Stimulated activated CD4-positive, alpha-beta T cell treated with anti-CD3 and anti-CD28 coated beads, Interleukin-1b, Interleukin-23, amount 100 ng/mL, for 48 hours (primary cell): ENCODE measurements at regions not wholly inside any gene's neighbourhood (a gene's known extent, or its start where the extent isn't known, plus 50 kb on each side); places are given as distances from the start of the nearest gene placed in this dataset.
A peak's percentile ranks its signal among the peaks of the same experiment; 100 is the strongest.

ENCODE experiments used
- DNase-seq: peaks from one replicate; pipeline ENCODE4 v3.0.0-alpha.2; 2020

DNA sequence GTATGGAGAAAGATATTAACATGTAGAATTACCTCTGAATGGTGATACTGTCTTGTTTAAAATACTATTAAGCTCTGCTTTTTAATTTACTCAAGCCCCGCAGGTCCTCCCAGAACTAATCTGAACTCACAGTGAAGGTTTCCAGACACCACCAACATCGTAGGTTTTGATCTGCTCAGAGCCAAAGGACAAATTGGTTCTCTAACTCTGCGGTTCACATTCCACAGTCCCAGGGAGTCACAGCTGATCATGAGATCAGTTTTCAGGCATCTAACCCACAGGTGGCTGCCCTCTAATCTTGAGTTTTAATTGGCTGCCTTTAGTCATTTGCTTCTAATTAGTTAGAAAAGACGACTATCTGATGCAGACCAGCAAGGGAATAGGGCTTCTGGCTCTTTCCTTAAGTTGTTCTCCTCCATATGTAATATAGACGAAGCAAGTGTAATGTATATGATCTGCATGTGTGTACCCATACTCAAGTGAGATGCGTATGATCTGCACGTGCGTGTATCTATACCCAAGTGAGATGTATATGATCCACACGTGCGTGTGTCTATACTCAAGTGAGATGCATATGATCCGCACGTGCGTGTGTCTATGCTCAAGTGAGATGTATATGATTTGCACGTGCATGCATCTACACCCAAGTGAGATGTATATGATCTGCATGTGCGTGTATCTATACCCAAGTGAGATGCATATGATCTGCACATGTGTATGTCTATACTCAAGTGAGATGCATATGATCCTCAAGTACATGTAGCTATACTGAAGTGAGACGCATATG is 331.5 kb upstream of the NPVF start:
- DNase-seq, result no peak

GRCh38 chr7:25562673-25563182 is 334.4 kb upstream of the NPVF start:
- DNase-seq, result no peak

DNA sequence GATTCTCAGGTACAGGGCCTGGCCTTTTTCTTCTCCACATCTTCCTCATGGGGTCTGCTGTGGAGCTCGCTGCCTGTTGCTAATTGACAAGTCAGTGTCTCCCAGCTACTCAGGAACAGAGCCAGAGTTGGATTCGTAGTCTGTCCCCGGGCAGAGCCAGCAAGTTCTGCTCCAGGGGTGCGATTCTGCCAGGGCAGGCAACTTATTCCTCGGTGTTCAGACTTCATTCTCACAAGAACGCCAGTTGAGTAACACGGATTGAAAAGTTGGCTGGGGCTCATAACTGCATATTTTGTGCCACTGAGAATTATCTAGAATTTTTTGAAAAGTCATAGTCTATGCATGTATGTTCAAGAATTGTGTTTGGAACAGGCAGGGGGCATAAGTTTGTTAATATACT is 336.7 kb upstream of the NPVF start:
- DNase-seq, result no peak

DNA sequence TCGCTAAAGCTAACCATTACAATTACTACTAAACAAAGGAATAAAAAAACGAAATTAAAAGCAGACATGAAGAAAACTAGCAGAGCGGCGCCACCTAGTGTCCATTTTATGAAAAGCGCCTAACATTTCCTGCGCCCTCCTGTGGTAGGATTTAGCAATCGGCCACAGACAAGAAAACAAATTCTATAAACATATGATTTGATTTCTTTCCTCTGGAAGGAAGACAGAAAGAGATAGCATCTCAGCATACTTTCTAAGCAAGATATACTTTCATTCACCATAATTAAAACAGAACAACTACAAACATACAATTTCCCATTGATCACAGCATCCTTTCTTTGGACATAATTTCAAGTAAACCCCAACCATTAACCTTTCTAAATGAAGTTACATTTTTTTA is 337.7 kb upstream of the NPVF start:
- peak; percentile 56 for DNase-seq

DNA sequence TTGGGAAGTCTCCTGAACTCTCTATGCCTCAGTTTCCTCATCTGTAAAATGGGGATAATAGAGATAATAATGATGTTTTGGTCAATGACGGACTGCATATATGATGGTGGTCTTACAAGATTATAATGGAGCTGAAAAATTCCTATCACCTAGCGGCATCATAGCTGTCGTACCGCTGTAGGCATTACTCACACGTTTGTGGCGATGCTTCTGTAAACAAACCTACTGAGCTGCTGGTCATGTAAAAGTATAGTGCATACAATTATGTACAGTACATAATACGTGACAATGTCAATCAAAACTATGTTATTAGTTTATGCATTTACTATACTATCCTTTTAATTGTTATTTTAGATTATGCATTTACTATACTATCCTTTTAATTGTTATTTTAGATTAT is 339.1 kb upstream of the NPVF start:
- no peak for DNase-seq

DNA sequence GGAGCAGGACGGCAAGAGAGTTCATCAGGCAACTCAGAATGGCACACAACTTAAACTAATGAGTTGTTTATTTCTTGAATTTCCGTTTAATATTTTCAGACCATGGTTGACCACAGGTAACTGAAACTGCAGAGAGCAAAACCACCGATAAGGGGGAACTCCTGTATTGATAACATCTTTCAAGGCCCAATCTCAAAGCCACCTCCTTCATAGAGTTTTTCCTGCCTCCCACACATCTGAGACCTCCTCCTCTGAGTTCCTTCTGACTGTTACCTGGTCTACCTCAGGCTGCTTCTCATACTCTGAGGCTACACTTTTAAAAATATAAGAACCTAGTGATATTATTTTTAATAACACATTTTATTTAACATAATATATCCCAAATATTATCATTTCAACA is 341.5 kb upstream of the NPVF start:
- no peak for DNase-seq

GRCh38 chr7:25572423-25572822 is 344.1 kb upstream of the NPVF start:
- no peak for DNase-seq

DNA sequence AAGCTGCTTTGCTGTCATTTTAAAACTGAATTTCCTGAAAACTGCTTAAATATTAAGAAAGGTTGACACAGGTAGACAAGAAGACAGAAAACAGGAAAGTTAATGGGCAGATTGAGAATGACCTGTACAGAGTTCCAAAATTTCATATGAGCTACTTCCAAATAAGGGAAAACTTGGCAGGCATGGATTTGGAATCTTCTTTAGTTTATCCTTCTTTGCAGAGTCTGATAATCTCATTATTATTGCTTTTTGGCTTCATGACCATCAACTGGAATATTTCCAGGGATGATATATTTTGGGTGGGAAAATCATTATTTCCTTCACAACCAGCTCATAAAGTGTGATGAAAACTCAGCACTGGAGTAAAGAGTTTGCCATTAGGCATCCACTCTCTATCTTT is 346.5 kb upstream of the NPVF start:
- no peak for DNase-seq

DNA sequence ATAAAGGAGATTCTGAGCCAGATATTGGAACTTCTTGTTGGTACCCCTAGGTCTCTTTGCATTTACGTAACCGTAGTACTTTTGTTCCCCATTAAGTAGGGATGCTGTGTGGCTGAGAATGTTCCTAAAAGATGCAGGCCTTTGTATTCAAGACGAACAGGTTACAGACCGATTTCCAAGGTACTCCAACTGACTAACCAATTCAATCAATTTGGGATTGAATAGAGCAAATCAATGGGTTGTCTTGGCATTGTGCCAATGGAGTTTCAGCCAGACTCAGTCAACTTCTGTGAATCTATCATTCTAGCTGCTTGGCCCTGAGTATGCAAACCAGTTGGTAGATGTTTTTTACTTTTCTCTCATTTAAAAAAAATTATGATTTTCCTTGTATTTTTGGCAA is 347.3 kb upstream of the NPVF start:
- no peak for DNase-seq

DNA sequence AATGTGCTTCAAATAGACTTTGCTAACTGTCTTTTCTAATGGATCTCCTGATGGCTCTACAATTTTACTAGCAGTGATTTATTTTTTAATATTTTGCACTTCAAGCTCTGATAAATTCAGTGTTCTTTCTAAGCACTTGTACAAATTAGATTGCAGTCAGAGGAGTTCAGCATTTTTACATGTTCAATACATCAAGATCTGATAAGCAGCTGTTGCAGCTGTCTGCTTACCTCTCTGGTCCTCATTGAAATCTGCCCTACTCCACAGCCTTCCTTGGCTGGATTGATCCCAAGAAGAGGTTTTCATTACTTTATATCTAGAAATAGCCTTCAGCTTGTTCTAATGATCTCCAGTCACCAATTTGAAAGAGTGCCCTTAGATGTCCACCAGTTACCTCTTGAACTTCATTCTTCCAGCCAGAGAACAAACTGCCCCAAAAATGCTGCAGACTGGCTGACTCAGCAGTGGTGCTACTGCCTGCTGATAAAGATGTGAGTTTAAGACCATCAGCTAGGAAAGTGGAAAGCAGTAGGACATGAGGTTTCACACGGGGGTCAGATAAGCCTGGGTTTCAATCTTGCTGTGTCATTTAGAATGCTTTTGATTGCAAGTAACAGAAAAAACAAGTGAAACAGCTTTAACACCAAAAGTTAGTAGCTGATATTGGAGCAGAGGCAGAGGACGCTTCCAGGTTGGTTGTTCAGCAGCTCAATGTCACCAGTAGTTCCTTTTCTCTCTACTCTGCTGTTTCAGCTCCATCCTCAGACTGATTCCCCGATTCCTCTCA is 350.9 kb upstream of the NPVF start:
- no peak for DNase-seq

- DNase-seq, result no peak
Observed at GRCh38 chr7:25579778-25580075, 351.4 kb upstream of the NPVF start.

- DNase-seq, result no peak
Observed at GRCh38 chr7:25580141-25580540, 351.9 kb upstream of the NPVF start.

DNA sequence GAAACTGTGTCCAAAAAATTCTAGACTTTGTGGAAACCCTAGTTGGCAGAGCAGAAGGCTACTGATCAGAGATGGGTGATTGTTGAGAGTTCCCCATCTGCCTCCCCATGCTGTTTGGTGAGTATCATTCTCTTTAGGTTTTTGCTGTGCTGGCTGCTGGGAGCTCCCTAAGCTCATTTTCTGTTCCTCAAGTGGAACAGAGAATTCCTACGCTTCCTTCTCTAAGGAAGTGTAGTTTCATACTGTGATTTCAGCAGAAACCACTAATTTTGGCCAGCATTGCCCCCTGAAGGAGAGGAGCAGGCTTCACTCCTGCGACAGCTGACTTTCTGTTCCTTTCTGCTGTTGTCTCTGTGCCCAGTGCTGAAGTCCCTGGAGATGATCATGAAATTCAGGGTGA is 355.3 kb upstream of the NPVF start:
- no peak for DNase-seq

GRCh38 chr7:25584112-25584938 is 356.0 kb upstream of the NPVF start:
- no peak for DNase-seq

DNA sequence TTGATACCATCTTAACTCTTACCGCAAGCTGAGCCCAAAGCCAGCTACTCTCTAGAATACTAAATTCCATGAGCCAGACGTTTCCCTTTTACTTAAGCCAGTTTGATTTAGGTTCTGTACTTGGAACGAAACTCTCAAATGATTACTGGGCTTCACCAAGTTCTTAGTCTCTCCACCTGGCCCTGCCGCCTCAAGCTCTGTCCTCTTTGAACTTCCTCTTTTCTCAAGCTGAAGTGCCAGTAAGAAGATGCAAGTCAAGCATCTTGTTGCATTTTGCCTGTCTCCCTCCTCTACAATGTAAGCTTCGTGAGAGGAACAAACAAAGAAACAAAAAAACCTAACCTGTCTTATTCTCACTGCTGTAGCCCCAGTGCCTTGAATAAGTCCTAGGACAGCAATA is 358.2 kb upstream of the NPVF start:
- DNase-seq, result no peak

DNA sequence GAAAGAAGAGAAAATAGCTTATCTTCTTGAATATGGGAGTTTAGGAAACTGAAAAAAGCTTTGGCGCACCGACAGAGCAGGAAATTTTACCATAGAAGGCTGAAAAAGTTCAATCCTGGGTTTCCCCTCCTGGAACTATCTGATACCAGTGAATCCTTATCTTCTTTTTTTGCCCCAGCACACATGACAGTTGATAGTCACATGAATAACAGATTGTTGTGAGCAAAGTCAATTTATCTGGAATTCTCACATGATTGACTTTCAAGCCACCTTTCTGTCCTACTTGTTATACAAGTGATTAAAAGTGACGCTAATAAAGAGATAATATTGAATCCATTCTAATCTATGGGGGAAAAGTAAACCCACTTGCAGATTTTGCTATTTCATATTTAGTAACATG is 365.8 kb upstream of the NPVF start:
- DNase-seq, result no peak

DNA sequence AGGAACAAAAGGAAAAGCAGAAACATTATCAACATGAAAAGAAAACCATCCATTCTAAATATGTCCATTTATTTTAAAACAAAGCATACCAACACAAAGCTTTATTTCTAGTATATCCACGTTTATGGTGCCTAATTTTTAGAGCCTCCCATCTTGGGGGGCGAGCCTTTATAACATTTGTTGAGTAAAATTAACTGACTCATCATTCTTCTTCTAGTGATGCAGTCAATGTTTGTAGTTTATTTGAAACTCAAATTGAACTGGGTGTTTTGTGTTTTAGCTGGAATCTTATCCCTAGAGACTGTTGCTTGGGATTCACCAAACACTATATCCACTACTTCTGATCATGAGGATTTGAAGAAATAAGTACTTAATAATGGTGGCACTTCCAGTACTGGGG is 366.4 kb upstream of the NPVF start:
- DNase-seq, result no peak

GRCh38 chr7:25595996-25596395 is 367.7 kb upstream of the NPVF start:
- no peak for DNase-seq

GRCh38 chr7:25596443-25596842 is 368.2 kb upstream of the NPVF start:
- DNase-seq, result no peak

DNA sequence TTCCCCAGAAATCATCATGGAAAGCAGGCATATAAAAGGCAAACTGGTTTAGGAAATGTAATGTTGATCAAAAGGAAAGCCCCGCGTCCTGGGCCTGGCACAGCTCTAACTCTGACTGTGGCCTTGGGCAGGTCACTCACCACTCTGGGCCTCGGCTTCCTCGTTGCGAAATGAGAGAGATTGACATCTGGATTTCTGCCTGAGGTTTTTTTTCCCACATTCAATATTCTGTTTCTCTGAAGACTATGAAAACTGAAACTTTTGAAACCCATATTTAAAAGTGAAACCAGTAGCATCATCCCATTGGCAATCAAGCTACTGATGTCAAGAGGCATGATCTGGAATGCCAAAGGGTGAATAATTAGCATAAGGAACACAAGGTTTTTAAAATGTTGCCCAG is 369.7 kb upstream of the NPVF start:
- no peak for DNase-seq

DNA sequence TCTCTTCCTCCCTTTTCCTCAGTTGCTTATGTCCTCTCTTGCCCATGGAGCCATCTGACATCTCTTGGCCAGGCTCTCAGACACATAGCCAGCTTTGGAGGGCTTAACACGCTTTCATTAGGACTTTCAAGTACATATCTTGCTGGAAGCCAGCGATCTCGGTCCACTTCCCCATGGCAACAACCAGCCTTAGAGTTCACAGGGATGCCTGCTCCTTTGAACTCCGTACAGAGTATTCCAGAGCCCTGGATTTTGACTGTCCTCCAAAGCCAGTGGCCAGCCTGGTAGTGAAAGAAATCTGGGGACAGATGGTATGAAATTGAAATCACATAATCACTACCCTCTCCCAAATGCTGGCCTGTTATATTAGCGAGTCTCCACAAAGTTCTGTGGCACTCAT is 370.5 kb upstream of the NPVF start:
- no peak for DNase-seq

DNA sequence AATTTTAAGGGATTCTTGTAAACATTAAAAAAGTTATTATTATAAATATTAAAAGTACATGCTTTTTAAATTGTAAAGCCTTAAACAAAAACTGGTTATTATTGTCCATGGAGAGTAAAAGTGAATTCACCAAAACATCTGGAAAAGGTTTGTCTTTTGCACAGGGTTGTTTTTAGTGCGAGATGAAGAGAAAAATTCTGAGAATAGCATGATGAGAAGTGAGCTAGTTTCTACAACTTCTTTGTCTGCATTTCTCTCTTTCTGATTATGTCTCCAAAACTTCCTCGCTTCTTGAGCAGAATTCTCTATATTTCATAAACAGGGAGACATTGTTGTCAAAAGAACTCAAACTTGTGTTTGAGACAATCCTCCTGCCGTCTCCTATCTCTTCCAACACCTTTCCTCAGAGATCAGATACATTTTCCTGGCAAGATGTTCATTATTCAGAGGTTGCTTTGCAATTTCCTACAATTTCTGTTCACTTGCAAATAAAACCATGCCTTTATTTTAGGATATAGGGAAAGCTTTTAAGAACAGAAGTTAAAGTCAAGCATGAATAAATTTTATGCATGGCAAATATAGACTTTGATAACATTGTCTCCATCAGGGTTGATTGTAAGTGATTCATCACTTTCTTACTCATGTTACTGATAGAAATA is 372.1 kb upstream of the NPVF start:
- DNase-seq, result no peak
